HL-60 (cell line): ENCODE measurements at regions not wholly inside any gene's neighbourhood (a gene's known extent, or its start where the extent isn't known, plus 50 kb on each side); places are given as distances from the start of the nearest gene placed in this dataset.
A peak's percentile ranks its signal among the peaks of the same experiment; 100 is the strongest.
"Not testable (repeated sequence)": the region's sequence is repeated elsewhere in the genome, so short reads cannot be mapped to it uniquely, and the experiment has no call there.

Source experiments
- DNase-seq, 2 experiments: peaks; one replicate each; pipeline ENCODE4 v3.0.0-alpha.2; 2010 to 2020; ENCODE audit warnings: low read depth in 1 of 2, low spot score in 1 of 2
- H3K27ac ChIP-seq: fragments of 250-450 bp; sonication (Bioruptor Pico); replicated peaks from 2 replicates; pipeline ENCODE4 v1.5.1; 2020; ENCODE audit warnings: mild to moderate bottlenecking, moderate library complexity
- H3K27me3 ChIP-seq: fragments of 250-450 bp; sonication (Bioruptor Pico); 2 replicates; pipeline ENCODE4 v1.5.1; 2021; ENCODE audit warnings: mild to moderate bottlenecking, moderate library complexity; ENCODE audit not compliant: insufficient read depth, poor library complexity, severe bottlenecking
- H3K4me3 ChIP-seq: replicated peaks from 2 replicates; pipeline ENCODE4 v1.5.1; 2011; ENCODE audit warnings: mild to moderate bottlenecking, control low read depth, low read length; ENCODE audit not compliant: insufficient read depth
- GABPA ChIP-seq: IDR thresholded peaks from 2 replicates; pipeline ENCODE4 v1.6.1; 2012; ENCODE audit warnings: low read depth
- POLR2AphosphoS5 ChIP-seq: IDR thresholded peaks from 2 replicates; pipeline ENCODE4 v1.6.1; 2012; ENCODE audit warnings: low read depth
- SPI1 ChIP-seq: IDR thresholded peaks from 2 replicates; pipeline ENCODE4 v1.6.1; 2012; ENCODE audit warnings: low read depth, mild to moderate bottlenecking, borderline replicate concordance
- TF ChIP-seq, protein P1 (sequence below): IDR thresholded peaks from 2 replicates; pipeline ENCODE4 v1.6.1; 2012; ENCODE audit warnings: low read depth; ENCODE audit not compliant: insufficient replicate concordance
- TF ChIP-seq, protein P2 (sequence below): IDR thresholded peaks from one replicate; pipeline ENCODE4 v1.5.1; 2011; ENCODE audit warnings: low read length, control low read depth, inconsistent platforms; ENCODE audit not compliant: insufficient read depth

DNA sequence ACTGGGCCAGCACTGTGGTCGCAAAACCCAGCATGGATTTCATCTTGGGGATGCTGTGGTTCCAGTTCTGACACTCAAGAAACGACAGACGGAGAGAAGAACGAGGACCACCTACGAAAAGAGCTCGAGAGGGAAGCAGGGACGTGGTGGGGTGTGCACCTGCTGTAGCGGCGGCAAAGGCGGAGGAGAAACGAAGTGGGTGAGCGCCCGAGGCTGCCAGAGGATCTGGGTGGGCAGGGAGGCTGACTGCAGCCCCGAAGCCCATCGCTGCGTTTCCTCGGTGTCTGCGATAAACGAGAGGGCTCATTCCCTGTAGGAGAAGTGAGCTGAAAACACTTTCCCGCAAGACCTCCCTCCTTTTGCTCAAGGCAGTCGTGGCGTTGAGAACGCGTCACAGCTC, 246.1 kb downstream of the OR4C45 start:
- no peaks in the 10 kb centered on the region for H3K27me3 ChIP-seq

DNA sequence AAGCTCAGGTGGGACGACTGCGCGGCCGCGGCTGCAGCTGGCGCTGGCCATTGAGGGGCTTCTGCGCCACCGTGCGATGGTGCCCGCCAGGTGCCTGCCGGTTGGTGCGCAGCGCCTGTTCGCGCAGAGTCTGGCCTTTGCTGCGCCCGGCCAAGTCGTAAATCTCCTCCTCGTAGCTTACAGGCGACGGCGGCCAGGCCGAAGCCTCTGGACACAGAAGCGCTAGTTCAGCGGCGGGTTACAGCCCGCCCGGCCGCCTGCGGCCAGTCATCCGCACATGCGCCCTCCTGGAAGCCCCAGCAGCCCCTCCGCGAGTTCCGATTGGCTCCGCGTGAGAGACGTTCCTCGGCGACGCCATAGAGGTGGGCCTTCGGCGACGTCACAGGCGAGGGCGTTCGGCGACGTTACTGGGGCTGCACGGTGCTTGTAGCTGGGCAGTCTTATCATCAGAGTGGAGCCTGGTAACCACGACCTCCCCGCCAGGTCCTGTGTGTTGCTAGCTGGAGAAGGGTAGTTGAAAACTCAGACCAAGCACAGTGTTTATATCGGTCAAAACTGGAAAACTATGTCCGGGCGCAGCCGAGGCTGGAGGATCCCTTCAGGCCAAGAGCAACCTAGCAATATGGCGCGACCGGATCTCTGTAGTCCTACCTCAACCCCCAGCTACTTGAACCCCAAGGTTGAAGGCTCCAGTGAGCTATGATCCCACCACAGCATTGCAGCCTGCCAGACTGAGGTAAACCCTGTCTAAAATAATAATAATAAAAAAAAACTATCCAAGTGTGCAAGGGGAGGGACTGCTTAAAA, 265.7 kb downstream of the OR4C45 start:
- Histone ChIP-seq H3K27ac (no peak overlapping the region), H3K4me3 (peak overlapping the region; percentile 46), H3K27me3 (no peaks in the 10 kb centered on the region)
- TF ChIP-seq, protein P1, sequence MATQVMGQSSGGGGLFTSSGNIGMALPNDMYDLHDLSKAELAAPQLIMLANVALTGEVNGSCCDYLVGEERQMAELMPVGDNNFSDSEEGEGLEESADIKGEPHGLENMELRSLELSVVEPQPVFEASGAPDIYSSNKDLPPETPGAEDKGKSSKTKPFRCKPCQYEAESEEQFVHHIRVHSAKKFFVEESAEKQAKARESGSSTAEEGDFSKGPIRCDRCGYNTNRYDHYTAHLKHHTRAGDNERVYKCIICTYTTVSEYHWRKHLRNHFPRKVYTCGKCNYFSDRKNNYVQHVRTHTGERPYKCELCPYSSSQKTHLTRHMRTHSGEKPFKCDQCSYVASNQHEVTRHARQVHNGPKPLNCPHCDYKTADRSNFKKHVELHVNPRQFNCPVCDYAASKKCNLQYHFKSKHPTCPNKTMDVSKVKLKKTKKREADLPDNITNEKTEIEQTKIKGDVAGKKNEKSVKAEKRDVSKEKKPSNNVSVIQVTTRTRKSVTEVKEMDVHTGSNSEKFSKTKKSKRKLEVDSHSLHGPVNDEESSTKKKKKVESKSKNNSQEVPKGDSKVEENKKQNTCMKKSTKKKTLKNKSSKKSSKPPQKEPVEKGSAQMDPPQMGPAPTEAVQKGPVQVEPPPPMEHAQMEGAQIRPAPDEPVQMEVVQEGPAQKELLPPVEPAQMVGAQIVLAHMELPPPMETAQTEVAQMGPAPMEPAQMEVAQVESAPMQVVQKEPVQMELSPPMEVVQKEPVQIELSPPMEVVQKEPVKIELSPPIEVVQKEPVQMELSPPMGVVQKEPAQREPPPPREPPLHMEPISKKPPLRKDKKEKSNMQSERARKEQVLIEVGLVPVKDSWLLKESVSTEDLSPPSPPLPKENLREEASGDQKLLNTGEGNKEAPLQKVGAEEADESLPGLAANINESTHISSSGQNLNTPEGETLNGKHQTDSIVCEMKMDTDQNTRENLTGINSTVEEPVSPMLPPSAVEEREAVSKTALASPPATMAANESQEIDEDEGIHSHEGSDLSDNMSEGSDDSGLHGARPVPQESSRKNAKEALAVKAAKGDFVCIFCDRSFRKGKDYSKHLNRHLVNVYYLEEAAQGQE = no peak
- TF ChIP-seq GABPA (no peak), POLR2AphosphoS5 (no peak), SPI1 (no peak)
- TF ChIP-seq, protein P2, sequence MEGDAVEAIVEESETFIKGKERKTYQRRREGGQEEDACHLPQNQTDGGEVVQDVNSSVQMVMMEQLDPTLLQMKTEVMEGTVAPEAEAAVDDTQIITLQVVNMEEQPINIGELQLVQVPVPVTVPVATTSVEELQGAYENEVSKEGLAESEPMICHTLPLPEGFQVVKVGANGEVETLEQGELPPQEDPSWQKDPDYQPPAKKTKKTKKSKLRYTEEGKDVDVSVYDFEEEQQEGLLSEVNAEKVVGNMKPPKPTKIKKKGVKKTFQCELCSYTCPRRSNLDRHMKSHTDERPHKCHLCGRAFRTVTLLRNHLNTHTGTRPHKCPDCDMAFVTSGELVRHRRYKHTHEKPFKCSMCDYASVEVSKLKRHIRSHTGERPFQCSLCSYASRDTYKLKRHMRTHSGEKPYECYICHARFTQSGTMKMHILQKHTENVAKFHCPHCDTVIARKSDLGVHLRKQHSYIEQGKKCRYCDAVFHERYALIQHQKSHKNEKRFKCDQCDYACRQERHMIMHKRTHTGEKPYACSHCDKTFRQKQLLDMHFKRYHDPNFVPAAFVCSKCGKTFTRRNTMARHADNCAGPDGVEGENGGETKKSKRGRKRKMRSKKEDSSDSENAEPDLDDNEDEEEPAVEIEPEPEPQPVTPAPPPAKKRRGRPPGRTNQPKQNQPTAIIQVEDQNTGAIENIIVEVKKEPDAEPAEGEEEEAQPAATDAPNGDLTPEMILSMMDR = no peak
- DNase-seq = no peak

More for the DNA sequence above, 246.1 kb downstream of the OR4C45 start:
- H3K4me3 ChIP-seq = no peak overlapping the region
- H3K27ac ChIP-seq = no peak overlapping the region
- no peak for DNase-seq
- TF ChIP-seq SPI1 = no peak
- no peak for TF ChIP-seq POLR2AphosphoS5
- no peak for TF ChIP-seq GABPA

DNA sequence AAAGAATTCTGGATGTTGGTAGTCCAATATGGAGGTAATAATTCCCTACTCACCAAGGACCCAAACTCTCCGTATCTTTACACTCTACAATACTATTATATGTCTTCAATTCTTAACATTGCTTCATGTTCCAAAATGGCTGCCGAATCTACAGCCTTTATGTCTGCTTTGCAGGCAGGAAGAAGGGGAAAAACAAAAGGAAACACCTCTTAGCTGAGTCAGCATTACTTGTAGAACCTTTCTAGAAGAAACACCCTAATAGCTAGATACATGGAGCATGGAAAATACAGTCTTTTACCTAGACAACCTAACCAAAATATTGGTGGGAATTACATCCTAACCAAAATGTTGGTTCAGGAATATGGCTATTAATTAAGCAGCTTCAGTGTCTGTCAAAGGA, 298.0 kb downstream of the OR4C45 start:
- not testable (repeated sequence) for DNase-seq, H3K4me3 ChIP-seq, H3K27ac ChIP-seq, H3K27me3 ChIP-seq

DNA sequence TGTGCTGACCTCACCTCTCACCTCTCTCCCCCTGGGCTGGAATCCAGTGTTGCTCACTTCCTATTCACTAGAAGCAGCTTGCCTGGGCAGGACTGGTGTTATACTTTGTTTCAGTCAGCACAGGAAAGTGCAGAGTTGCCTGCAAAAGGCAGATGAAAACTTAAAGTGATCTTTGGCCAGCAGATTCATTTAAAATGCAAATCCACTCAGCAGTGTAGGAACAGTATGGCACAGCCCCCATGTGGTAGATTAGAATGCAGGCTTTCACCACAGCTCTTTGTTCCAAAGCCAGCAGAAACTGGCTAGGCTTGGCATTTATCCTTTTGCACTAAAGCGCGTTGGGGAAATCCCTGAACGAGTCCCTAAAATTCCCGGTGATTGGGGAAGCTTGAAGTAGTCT, 301.2 kb downstream of the OR4C45 start:
- TF ChIP-seq, protein P1 = no peak
- TF ChIP-seq, protein P2 = no peak
- TF ChIP-seq SPI1 (no peak), GABPA (no peak), POLR2AphosphoS5 (no peak)

DNA sequence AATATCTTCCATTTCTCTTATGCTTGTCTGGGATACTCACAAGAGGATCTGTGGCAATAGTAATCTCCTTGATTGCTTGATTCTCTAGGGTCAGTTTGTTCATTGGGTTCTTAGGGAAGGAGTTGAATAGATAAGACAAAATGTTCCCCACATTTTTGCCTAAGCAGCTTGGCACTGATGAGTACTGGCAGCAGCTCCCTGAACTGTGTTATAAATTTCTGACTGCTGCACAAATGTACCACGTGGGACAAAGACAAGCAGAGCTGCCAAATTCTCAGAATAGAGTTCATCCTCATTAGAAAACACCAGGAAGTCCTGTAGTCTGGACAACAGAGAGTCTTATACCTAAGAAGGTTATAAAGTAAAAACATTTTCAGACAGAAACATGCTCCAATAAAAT, 304.8 kb downstream of the OR4C45 start:
- not testable (repeated sequence) for H3K27me3 ChIP-seq, H3K27ac ChIP-seq, H3K4me3 ChIP-seq, DNase-seq

More for the DNA sequence above, 301.2 kb downstream of the OR4C45 start:
- no peaks in the 10 kb centered on the region for H3K27me3 ChIP-seq
- H3K27ac ChIP-seq = no peak overlapping the region
- no peak overlapping the region for H3K4me3 ChIP-seq
- DNase-seq = no peak

DNA sequence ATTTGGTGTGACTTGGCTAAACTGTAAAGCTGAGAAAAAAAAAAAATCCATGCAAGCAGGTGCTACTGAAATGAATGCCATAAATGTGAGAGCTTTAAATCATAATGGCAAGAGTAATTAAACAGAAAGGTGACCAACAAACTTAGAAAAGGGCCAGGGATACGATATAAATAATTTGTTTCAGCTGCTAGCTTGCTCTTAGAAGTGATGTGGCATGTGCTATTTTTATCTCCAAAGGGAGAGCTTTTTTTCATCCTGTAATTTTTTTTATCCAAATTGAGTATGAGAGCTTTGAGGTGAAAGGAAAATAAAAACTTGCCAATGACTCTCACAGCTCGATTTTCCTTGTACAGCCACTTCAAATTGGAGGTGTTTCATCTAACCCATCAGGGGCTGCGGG, 315.3 kb downstream of the OR4C45 start:
- H3K4me3 ChIP-seq, H3K27me3 ChIP-seq, H3K27ac ChIP-seq, DNase-seq: not testable (repeated sequence)
